HT1080 (cell line): ENCODE measurements at regions not wholly inside any gene's neighbourhood (a gene's known extent, or its start where the extent isn't known, plus 50 kb on each side); places are given as distances from the start of the nearest gene placed in this dataset.
A peak's percentile ranks its signal among the peaks of the same experiment; 100 is the strongest.

ENCODE experiments used
- DNase-seq: peaks from one replicate; pipeline ENCODE4 v3.0.0-alpha.2; 2015; ENCODE audit warnings: low read depth

DNA sequence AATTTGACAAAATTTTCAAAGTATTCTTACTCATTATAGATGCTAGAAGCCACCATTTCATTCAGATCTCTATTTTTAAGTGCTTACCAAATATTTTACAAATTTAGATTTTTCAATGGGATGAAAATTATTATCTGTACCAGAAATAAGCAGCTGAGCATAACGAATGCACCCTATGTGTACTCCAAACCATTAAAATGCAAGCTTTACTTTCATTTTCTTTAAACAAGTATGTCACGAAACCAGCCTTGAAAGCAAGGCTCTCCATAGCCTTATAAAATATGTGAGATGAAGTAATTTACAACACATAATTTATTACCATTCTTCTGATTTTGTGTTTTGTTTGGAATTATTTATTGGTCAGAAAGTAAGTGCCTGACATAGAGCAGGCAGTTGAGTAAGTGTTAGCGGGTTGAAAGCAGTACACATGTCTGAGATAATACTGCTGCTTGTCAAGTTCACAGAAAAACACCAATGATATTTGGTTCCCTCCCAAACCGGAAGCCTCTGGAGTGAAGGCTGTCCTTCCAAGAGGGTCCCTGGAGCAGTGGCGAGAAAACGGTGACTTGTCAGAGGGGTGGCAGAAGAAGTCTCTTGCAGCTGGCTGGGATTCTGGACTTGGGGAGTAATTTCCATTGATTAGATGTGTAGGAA lies 322.7 kb upstream of the PFKP start:
- no peak for DNase-seq

DNA sequence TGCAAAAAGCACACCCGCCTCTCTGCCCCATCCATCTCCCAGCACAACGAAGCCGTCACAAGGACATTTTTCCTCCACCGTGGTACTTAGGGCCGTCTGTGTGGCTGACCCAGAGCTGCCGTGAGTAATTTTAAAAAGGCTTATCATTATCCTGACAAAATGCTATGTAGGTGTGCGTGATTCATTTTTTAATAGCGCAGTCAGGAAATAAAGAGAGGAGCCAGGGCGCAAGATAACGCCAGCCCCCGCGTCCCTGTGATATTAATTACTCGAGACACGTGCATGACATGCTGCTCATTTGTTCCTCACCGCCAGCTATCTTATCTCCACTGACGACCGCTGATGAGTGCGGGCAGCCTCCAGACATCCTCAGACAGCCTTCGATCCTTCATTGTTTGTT lies 332.7 kb upstream of the PFKP start:
- DNase-seq: no peak

DNA sequence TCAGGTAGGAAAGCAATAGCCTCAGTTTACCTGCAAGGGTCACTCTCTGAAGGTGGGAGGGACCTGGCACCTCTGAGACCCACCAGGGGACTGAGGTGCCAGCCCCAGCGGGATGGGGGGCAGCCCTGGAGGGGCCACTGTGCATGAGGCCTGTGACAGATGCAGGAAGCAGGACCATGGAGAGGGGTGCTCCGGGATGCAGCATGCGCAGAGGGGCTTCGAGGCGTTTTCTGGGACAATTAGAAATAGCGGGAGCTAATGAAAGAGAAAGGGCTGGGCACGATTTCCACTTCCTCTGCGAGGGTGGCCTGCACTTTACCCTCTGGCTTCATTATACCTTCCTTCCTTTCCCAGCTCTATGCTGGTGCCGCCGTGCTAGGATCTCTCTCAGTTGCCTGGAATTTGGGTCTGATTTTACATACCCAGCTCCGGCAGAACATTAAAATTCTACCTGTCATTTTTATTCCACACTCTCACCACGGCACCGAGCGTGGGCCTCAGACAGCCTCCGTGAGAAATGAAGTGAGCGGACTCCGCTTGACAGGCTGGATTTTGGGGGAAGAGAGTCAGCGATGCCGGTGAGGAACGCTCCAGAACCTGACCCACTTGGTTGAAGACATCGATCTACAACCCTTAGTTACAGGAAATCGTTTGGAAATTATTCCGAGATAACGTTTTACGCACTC lies 333.9 kb upstream of the PFKP start:
- no peak for DNase-seq

DNA sequence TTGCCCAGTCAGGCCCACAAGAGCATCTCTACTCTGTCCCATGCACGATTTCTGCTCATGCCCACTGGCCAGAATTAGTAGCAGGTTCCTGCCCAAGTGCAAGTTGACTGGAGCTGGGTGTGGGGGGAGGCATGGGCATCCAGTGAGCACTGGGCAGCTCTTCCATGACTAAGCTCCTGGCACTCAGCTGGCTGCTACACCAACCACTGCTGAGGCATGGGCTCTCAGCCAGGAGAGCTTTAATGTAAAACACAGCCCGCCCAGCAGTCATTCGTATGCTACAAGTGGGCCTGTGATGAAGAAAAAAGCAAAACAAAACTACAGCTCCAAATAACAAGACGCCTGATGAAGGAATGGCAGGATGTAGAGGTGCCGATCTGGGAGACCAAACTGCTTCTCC lies 335.4 kb upstream of the PFKP start:
- DNase-seq: peak; percentile 3

DNA sequence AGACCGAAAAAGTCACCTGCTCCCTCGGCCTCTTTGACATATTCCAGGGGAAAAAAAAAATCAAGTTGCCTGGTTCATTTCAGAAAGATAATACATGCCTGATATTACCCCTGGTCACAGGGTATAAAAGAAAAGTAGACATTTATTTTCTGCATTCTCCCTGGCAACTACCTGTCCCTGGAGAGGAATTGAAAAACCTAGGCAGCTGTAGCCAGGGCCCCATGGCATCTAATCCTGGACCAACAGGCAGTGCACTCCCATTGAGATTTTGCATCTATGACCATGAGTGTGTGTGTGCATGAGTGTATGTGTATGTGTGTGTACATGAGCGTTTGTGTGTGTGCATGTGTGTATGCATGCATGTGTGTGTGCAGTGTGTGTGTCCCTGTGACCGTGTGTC lies 338.2 kb upstream of the PFKP start:
- DNase-seq: no peak

DNA sequence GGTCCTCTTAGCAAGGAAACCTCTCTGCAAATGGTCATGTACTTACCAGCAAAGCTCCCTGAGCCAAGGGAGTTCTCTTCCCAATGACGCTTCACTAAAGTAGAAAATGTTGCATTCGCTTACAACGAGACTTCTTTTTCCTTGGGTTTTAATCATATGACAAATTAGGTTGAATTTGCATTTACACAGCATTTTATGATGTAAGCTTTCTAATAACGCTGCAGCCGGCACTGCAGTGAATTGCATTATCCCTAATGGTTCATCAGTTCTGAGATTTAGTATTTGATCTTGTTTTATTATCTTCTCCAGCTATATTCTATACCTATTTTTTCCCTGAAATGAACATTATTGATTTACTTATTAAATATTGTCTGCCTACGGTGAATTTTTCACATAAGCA lies 339.3 kb upstream of the PFKP start:
- no peak for DNase-seq

DNA sequence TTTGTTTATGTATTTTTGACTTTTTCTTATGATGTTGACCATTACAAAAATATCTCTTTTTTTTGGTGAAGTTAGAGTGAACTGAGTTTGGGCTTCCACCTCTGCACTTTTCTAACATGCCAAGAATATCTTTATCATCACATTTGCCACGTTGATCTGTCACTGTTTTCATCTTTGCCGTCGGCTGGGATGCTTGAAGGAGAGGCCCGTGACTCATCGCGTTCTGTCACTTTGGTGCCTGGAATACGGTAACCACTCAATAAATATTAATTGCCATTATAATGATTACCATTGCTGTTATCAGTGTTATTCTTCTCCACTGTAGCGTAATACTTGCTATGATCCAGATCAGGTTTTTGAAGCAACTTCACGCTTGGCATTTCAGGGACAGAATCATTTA lies 350.8 kb upstream of the PFKP start:
- DNase-seq: no peak

DNA sequence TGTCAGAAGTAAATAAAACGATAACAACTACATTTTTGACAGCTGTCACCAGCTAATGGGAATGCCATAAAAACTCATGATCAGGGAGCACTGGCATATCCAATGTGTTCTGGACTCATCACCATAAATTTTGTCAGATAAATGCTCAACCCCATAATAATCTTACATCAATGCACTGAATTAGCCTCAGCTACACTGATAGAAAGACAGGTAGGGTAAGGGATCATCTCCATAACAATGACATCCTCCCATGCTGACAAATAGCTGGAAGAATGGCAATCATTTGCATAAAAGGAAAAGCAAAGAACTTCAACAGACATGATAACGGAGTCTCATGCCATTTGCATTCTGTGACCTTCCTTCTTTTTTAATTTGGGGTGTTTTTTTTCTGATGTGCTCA lies 352.8 kb upstream of the PFKP start:
- no peak for DNase-seq

DNA sequence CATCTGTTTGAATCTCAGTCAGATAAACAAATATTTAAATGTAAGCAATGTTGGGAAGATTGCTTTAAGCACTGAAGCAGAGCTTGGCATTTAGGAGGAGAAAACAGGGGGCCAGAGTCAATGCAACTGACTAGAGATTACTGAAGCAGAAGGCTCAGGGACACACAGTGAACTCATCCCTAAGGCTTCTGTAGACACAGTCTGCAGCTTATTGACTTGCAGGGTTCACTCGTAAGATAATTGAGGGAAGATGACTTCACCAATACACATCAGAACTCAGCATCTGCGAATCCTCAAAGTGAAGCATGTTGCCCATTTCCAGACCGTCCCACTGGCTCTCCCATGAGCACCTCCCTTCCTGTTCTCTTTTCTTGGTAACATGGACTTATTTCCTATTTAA lies 363.4 kb upstream of the PFKP start:
- DNase-seq: no peak

DNA sequence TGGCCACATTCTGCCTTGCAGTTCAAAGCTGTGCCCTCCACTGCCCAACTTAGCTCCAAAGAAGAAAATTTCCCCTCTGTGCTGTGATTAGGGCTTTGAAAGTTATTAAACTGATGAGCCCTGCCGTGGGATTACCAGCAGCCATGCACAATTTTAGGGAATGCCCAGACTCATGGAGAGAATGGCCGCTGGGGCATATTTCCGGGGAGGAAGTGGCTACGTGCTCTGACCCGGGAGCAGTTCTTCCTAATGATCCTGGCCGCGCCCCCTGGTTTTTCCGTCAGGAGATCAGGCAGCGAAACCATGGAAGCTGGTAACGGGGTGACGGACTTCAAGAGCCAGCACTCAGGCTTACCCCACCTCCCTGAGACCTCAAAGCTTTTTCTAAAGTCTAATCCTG lies 365.5 kb upstream of the PFKP start:
- DNase-seq: peak; percentile 7

DNA sequence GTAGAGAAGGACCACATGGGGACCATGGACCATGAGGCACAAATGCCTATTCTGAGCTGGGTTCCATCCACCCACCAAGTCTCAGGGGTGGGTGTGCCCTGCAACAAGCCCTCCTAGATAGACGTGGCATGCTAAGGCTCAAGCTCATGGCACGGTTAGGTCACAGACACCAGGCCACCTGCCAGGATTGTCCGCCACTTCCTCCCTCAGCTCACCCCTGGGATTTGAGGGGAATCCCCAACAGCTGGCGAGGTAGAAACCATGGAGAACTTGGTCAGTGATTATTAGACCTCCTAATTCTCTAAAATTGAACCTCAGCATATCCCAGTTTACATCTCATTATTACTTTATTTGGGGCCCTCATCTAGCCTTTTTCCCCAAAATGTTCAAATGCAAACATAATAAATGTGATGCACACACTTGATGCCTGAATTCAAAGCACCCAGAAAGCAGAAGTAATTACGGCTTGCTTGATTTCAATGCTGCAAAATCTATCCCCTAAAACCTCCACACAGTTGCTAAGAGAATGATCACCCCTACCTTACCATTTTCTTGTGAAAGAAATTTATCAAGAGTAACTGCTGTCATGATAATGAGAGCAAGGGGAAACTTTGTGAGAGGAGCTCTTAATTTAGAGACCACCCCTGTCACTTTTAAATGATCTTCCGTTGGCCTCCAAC lies 366.6 kb upstream of the PFKP start:
- DNase-seq: no peak

DNA sequence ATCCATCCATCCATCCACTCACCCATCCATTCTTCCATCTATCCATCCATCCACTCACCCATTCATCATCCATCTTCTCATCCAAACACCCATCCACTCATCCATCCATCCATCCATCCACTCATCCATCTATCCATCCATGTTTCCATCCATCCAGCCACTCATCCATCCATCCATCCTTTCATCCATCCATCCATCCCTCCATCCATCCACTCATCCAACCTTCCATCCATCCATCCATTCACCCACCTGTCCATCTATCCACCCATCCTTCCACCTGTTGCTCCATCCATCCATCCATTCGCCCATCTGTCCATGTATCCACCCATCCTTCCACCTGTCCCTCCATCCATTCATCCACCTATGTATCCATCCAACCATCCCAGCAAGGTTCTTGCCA lies 378.4 kb upstream of the PFKP start:
- DNase-seq: no peak

DNA sequence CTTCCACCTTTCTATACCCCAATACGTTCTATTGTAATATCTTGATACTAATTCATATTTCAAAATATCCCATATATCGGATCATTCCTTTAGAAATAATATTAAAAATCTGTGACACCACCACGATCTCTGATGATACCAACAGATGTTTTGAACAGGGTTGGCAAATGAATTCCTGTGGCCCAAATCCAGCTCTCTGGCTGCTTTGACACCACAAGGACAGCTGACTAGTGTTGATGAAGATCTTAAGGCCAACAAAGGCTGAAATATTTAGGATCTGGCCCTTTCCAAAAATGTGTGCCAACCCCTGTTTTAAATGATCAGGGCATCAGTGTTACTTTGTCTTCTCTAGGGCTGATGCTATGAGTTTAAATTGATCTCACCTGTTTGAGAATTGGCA lies 380.7 kb upstream of the PFKP start:
- DNase-seq: no peak

DNA sequence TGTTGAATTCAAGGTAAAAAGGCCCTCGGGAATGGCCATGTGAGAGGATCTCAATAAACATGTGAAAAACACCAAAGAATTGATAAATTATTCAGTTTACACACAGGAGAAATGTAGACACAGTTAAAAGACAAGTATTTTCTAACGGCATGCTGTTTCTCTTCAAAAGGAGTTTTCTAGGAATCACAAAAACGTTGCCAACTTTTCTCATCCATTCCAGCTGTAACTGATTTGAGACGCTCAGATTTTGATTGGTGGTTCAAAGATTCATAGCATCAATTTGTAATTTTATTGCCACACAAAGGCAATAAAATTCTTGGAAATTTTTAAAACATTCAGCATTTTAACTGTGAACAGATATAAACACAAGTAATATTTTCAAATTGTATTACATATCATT lies 384.9 kb upstream of the PFKP start:
- DNase-seq: no peak

DNA sequence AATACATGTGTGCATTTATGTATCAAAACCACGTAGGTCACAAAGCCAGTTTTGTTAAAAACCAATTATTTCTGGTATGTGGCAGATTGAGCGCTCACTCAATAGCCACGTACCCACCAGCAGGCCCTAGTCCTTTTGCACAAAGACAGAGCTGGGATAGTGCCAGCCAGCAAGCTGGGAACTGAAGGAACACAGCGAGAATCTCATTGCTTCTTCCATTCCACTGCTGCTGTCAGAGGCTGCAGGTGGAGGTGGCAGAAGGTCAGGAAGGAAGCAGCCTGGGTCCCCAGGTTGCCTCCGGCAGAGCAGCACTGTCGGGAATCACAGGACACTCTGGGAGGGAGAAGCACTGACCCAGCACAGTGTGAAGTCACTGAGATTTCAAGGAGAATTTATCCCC lies 385.5 kb upstream of the PFKP start:
- DNase-seq: no peak

DNA sequence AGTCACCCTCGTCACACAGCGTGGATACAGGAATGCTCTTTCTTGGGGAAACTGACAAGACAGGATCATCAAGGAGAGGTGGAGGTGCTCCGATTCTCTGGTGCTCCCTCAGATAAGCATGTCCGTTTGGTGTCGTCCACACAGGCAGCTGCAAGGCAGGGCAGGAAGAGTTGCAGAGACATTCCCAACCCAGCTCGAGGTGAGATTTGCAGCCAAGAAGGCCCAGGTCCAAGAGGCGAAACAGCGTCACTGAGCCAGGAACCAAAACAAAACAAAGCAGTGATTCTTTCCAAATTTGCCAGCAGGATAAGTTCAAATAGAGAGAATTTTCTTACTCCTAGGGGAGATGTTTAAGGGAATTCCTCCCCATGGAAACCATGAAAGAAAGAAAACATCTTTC lies 386.5 kb upstream of the PFKP start:
- DNase-seq: no peak

DNA sequence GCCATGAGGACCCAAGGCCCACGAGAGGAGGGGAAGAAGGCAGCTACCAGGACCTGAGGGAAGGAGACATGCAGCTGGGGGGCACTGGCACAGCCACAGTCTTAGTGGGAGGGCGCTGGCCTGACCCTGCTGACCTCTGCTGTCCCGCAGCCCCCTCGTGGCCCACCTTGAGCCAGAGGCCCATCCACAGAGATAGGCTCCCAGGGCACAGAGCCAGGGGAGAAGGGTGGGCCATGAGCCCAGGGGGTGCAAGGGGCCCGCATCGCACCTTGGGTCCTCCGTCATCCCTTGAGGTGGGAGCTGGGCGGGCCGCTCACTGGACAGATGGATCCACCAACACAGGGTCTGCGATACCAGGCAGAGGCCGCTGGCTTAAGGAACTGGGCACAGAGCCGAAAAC lies 387.7 kb upstream of the PFKP start:
- DNase-seq: no peak

DNA sequence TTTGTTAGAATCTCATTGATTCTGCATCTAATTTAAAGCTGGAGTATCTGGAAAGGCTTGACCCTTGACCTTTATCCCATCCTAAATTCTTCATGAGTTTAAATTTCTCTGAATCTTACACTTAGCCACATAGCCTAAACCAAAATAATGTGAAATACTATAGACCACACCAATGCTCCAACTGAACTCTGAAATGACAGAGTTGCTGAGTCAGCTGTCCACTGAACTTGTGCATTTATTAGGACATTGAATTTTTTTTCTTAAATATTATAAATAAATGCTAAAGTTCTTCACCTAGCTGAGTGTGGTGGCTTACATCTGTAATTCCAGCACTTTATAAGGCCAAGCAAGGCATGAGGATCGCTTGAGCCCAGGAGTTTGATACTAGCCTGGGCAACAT lies 390.9 kb upstream of the PFKP start:
- no peak for DNase-seq

DNA sequence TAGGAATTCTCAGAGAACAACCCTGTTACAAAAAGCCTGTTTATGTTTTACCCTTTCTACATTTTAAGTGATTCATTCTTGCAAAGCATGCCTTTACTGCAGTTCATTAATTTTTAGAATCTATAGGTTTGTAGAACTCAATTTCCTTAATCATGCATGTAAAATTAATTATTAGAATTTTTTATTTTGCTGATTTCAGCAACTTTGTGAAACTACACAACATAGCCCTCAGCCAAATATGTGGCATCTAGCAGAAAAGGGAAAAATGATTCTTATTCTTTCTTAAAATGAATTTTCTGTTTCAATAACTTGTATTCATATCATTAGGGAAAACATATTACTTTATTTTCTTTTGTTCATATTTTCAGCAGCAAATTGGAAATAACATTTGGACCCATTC lies 392.9 kb upstream of the PFKP start:
- DNase-seq: no peak

DNA sequence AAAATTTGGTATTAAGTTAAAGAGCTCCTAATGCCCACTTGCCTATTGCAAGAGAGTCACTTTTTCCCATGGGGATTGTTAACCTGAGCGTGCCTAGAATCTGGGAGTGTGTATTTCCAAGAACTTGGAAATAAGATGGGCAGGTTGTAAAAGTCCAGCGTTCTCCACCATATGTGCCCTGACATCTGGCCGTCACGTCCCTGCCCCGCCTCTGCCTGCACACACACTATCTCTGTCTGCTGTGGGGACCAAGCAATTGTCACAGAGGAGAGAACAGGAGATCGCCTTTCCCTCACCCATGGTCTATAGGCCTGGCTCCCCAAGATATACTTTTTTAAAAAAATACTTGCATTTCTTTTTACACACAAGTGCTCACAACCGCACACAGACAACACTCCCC lies 396.5 kb upstream of the PFKP start:
- no peak for DNase-seq

DNA sequence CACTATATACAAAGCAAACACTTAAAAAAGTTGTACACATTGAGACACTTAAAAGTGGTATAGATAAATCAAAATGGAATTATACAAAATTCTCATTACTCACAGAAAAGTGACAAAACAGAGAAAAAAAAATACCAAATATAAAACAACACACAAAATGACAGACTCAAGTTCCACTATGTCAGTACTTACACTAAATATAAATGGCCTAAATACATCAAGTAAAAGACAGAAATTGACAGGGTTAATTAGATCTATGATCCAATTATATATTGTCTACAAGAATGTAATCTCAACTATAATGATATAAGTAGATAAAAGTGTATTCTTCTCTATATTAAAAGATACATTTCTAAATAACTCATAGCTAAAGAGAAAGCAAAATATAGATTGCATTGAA lies 401.6 kb upstream of the PFKP start:
- no peak for DNase-seq

DNA sequence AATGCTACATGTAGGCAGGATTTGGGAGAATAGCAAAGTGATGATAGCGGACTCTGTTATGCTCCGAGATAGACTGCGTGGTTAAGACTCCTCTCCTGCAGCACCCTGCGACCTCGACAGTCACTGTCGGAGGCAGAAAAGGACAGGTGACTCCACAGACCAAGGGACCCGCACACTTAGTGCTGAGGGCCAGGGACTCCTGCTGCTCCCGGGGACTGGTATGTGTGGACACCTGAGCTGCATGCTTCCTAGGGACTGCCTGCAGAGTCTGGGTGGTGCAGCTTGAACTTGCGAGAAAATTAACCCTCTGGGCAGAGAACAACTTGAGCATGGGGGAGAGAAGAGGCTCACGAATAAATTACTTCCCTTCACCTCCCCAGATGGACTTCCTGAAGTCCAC lies 407.1 kb upstream of the PFKP start:
- no peak for DNase-seq

DNA sequence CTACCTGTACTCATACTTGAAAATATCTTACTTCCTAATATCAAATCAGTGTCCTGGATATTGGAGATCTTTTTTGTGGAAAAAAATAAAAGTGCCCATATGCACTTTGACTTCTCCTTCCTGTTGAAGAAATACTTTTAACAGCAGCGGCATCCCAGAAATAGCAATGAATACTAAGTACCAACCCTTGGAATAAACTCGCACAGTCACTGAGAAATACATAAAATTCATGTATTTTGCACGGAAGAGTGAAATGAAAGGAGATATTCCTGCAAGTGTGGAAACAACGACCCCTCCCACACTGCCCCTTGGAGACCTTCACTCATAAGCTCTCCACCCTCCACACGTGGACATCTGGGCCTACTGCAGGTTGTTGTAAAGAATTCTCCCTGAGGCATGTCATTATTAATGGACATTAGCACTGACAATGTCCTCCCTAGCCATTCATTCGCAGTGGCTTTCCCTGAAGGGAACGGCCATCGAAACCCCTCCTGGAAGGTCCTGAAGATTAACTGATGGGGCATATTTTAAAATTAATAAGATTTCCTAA lies 407.6 kb upstream of the PFKP start:
- no peak for DNase-seq
